ENCODE measurements at regions not wholly inside any gene's neighbourhood (a gene's known extent, or its start where the extent isn't known, plus 50 kb on each side); places are given as distances from the start of the nearest gene placed in this dataset.

- TF ChIP-seq CTCF (IDR thresholded peaks at IDR 0.05) (no peak), POLR2A (IDR thresholded peaks at IDR 0.05) (no peak)
Measured at GRCh38 chr10:37588299-37588698, 269.1 kb downstream of the ZNF248 start.

Measured in uterus (tissue), 2 donors.